ENCODE measurements at regions not wholly inside any gene's neighbourhood (a gene's known extent, or its start where the extent isn't known, plus 50 kb on each side); places are given as distances from the start of the nearest gene placed in this dataset.
"Not testable (repeated sequence)": the region's sequence is repeated elsewhere in the genome, so short reads cannot be mapped to it uniquely, and the experiment has no call there.

DNA sequence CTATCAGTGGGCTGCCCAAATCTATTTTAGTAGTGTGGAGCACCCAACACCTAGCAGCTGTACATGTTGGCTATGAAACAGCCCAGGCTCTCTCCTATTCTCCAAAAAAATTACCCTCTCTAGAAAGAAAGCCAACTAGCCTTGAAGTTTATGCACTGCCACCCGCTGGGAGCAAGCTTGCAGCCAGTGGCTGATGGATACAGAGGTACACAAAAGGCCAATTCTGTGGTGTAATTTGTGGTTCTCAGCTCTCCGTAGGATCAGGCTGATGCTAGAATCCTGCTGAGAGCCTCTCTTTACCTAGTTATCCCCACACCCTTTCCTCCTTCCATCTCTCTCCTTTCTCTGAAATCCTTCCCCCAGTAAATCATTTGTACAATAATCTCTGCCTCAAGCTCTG is 1120.7 kb downstream of the DIAPH3 start:
- intact Hi-C loops (cut with micrococcal nuclease; ENCODE audit: unreplicated experiment): no loop called here
- no TSS peak for BruUV-seq (replicated peaks)
- no peaks in the 10 kb centered on the region for H3K4me1 Mint-ChIP-seq (ENCODE audit: low read depth, unreplicated experiment)
- H3K27ac Mint-ChIP-seq (ENCODE audit: unreplicated experiment): no peak overlapping the region
- TF ChIP-seq CTCF (IDR thresholded peaks at IDR 0.05; ENCODE audit: unreplicated experiment): no peak
- no peaks in the 10 kb centered on the region for H3K36me3 Mint-ChIP-seq (ENCODE audit: insufficient read depth, unreplicated experiment)
- H3K9me3 Mint-ChIP-seq (ENCODE audit: low read depth, unreplicated experiment): peaks cover 3% of the 10 kb centered on the region
- H3K4me3 Mint-ChIP-seq (ENCODE audit: low read depth, unreplicated experiment): no peak overlapping the region
- H3K27me3 Mint-ChIP-seq (ENCODE audit: unreplicated experiment): no peaks in the 10 kb centered on the region
- DNase-seq: no peak
- CTCF ChIA-PET: interaction anchor here (0.7 kb wide), 1 partner anchor 183 kb away, joined by 5 read pairs; no protein-coding TSS in a partner anchor

DNA sequence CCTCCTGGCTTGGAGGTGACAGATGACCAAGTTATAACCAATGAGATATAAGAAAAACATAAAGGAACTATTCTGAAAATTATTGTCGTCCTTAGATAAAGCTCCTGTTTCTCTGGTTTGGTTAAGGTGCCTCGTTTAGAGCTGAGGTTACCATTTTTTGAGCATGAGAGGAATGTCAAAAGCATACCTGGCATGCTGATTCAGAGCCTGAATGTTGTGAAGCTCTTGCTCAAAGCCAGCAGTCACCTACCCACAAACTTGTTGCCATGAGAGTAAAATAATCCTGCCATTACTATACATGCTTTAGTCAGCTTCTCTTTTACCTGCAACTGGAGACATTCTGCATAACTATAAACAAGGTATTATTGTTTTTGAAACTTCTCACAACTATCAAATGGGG is 1116.2 kb downstream of the DIAPH3 start:
- no peak for DNase-seq
- CTCF ChIA-PET: no interaction called here
- Mint-ChIP-seq H3K4me1 (ENCODE audit: low read depth, unreplicated experiment) (no peaks in the 10 kb centered on the region), H3K36me3 (ENCODE audit: insufficient read depth, unreplicated experiment) (no peaks in the 10 kb centered on the region), H3K9me3 (ENCODE audit: low read depth, unreplicated experiment) (peaks cover 3% of the 10 kb centered on the region), H3K4me3 (ENCODE audit: low read depth, unreplicated experiment) (no peak overlapping the region), H3K27me3 (ENCODE audit: unreplicated experiment) (no peaks in the 10 kb centered on the region), H3K27ac (ENCODE audit: unreplicated experiment) (no peak overlapping the region)
- intact Hi-C loops (cut with micrococcal nuclease; ENCODE audit: unreplicated experiment): no loop called here
- BruUV-seq (replicated peaks): no TSS peak
- no peak for TF ChIP-seq CTCF (IDR thresholded peaks at IDR 0.05; ENCODE audit: unreplicated experiment)

DNA sequence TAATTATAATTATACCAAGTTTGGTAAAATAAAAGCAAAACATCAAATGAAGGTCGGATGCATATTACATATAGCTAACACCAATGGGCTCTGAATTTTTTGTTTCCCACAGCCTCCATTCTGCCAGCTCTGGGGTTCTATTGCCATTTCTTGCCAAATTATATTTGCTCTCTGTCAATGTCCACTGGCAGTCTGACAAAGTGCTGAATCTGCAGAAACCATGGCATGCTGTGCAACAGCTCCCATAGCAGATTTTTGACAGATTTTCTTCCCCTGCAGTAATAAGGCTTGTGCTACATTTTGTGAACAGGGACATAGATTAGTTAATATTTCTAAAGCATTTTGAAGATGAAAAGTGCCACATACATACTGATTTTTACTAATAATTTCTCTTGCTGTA is 1102.1 kb downstream of the DIAPH3 start:
- H3K36me3 Mint-ChIP-seq (ENCODE audit: insufficient read depth, unreplicated experiment): no peaks in the 10 kb centered on the region
- H3K4me3 Mint-ChIP-seq (ENCODE audit: low read depth, unreplicated experiment): no peak overlapping the region
- CTCF ChIA-PET: no interaction called here
- TF ChIP-seq CTCF (IDR thresholded peaks at IDR 0.05; ENCODE audit: unreplicated experiment): no peak
- no peaks in the 10 kb centered on the region for H3K27me3 Mint-ChIP-seq (ENCODE audit: unreplicated experiment)
- no peaks in the 10 kb centered on the region for H3K9me3 Mint-ChIP-seq (ENCODE audit: low read depth, unreplicated experiment)
- H3K27ac Mint-ChIP-seq (ENCODE audit: unreplicated experiment): no peak overlapping the region
- intact Hi-C loops (cut with micrococcal nuclease; ENCODE audit: unreplicated experiment): no loop called here
- no TSS peak for BruUV-seq (replicated peaks)
- DNase-seq: no peak
- no peaks in the 10 kb centered on the region for H3K4me1 Mint-ChIP-seq (ENCODE audit: low read depth, unreplicated experiment)

- CTCF ChIA-PET: interaction anchor here (1.1 kb wide), 1 partner anchor 73 kb away, joined by 3 read pairs; no protein-coding TSS in a partner anchor
- intact Hi-C loops (cut with micrococcal nuclease; ENCODE audit: unreplicated experiment): no loop called here
- BruUV-seq (replicated peaks): no TSS peak
- Mint-ChIP-seq H3K27me3 (ENCODE audit: unreplicated experiment) (no peaks in the 10 kb centered on the region), H3K9me3 (ENCODE audit: low read depth, unreplicated experiment) (no peaks in the 10 kb centered on the region), H3K4me3 (ENCODE audit: low read depth, unreplicated experiment) (no peak overlapping the region), H3K4me1 (ENCODE audit: low read depth, unreplicated experiment) (no peaks in the 10 kb centered on the region), H3K27ac (ENCODE audit: unreplicated experiment) (no peak overlapping the region), H3K36me3 (ENCODE audit: insufficient read depth, unreplicated experiment) (no peaks in the 10 kb centered on the region)
- no peak for TF ChIP-seq CTCF (IDR thresholded peaks at IDR 0.05; ENCODE audit: unreplicated experiment)
- DNase-seq: no peak
These were observed 1099.7 kb downstream of the DIAPH3 start for GRCh38 chr13:59064042-59064441.

DNA sequence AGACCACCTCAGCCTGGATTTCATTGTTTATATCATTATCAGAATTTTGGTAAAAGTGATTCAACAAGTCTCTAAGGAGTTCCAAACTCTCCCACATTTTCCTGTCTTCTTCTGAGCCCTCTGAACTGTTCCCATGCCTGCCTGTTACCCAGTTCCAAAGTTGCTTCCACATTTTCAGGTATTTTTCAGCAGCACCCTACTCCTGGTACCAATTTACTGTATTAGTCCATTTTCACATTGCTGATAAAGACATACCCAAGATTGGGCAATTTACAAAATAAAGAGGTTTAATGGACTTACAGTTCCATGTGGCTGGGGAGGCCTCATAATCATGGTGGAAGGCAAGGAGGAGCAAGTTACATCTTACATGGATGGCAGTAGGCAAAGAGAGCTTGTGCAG is 1087.3 kb downstream of the DIAPH3 start:
- CTCF ChIA-PET; intact Hi-C loops (cut with micrococcal nuclease; ENCODE audit: unreplicated experiment); H3K4me3 Mint-ChIP-seq (ENCODE audit: low read depth, unreplicated experiment); H3K27me3 Mint-ChIP-seq (ENCODE audit: unreplicated experiment); BruUV-seq (replicated peaks); H3K4me1 Mint-ChIP-seq (ENCODE audit: low read depth, unreplicated experiment); H3K9me3 Mint-ChIP-seq (ENCODE audit: low read depth, unreplicated experiment); H3K36me3 Mint-ChIP-seq (ENCODE audit: insufficient read depth, unreplicated experiment); DNase-seq; H3K27ac Mint-ChIP-seq (ENCODE audit: unreplicated experiment): not testable (repeated sequence)
